ENCODE measurements at regions not wholly inside any gene's neighbourhood (a gene's known extent, or its start where the extent isn't known, plus 50 kb on each side); places are given as distances from the start of the nearest gene placed in this dataset.

GRCh38 chr13:53422415-53422814 is 393.8 kb downstream of the OLFM4 start:
- TF ChIP-seq EZH2 (IDR thresholded peaks at IDR 0.05; ENCODE audit: borderline replicate concordance, low read depth, low read length, severe bottlenecking): no peak
- TF ChIP-seq, protein P1, sequence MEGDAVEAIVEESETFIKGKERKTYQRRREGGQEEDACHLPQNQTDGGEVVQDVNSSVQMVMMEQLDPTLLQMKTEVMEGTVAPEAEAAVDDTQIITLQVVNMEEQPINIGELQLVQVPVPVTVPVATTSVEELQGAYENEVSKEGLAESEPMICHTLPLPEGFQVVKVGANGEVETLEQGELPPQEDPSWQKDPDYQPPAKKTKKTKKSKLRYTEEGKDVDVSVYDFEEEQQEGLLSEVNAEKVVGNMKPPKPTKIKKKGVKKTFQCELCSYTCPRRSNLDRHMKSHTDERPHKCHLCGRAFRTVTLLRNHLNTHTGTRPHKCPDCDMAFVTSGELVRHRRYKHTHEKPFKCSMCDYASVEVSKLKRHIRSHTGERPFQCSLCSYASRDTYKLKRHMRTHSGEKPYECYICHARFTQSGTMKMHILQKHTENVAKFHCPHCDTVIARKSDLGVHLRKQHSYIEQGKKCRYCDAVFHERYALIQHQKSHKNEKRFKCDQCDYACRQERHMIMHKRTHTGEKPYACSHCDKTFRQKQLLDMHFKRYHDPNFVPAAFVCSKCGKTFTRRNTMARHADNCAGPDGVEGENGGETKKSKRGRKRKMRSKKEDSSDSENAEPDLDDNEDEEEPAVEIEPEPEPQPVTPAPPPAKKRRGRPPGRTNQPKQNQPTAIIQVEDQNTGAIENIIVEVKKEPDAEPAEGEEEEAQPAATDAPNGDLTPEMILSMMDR (IDR thresholded peaks at IDR 0.05; ENCODE audit: borderline replicate concordance, extremely low read depth, low read length, poor library complexity, severe bottlenecking): no peak
